ENCODE measurements at regions not wholly inside any gene's neighbourhood (a gene's known extent, or its start where the extent isn't known, plus 50 kb on each side); places are given as distances from the start of the nearest gene placed in this dataset.

- DNase-seq (ENCODE audit: low read depth): no peak
Measured at GRCh38 chr19:5392486-5392885, 51.9 kb upstream of the PTPRS start.

- DNase-seq (ENCODE audit: low read depth): no peak
Measured at GRCh38 chr19:5393088-5393487, 52.5 kb upstream of the PTPRS start.

GRCh38 chr19:5394551-5395505, 54.2 kb upstream of the PTPRS start:
- DNase-seq (ENCODE audit: low read depth): no peak

- no peak for DNase-seq (ENCODE audit: low read depth)
Measured at GRCh38 chr19:5395556-5395955, 54.9 kb upstream of the PTPRS start.

- DNase-seq (ENCODE audit: low read depth): no peak
Measured at GRCh38 chr19:5396096-5396939, 55.7 kb upstream of the PTPRS start.

- DNase-seq (ENCODE audit: low read depth): no peak
Measured at GRCh38 chr19:5396963-5397362, 56.4 kb upstream of the PTPRS start.

GRCh38 chr19:5397804-5398692, 57.2 kb upstream of the ZNRF4 start:
- no peak for DNase-seq (ENCODE audit: low read depth)

GRCh38 chr19:5398693-5399057, 56.5 kb upstream of the ZNRF4 start:
- no peak for DNase-seq (ENCODE audit: low read depth)

- DNase-seq (ENCODE audit: low read depth): peak; percentile 42
Measured at GRCh38 chr19:5403968-5404640, 51.1 kb upstream of the ZNRF4 start.
